ENCODE measurements at regions not wholly inside any gene's neighbourhood (a gene's known extent, or its start where the extent isn't known, plus 50 kb on each side); places are given as distances from the start of the nearest gene placed in this dataset.
"Not testable (repeated sequence)": the region's sequence is repeated elsewhere in the genome, so short reads cannot be mapped to it uniquely, and the experiment has no call there.

DNA sequence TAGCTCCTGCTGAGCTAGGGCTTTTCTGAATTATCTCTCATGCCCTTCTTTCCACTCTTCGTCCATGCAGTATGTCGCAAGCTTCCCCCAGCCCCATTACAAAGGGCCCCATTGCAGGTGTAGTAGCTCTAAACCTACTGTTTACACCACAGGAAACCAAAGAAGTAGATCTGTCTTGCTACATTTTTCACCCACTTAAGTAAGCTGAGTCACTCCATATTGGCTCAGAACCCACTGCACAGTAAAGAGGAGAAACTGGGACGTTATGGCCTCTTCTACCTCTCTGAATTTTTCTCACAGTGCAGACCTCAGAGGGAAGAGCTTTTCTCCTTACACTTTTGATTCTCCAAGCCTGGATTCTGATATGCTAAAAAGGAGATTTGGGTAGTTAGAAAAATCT, 200.2 kb downstream of the SMARCA1 start:
- intact Hi-C loops (cut with DNase I), result no loop called here
- DNase-seq (no peak), ATAC-seq (peak; percentile 78)
- Histone ChIP-seq H3K27me3 (no peaks in the 10 kb centered on the region), H3K9me3 (no peaks in the 10 kb centered on the region), H3K27ac (no peak overlapping the region), H3K4me1 (no peaks in the 10 kb centered on the region), H3K4me3 (no peak overlapping the region), H3K36me3 (no peaks in the 10 kb centered on the region)
- TF ChIP-seq, protein P1, sequence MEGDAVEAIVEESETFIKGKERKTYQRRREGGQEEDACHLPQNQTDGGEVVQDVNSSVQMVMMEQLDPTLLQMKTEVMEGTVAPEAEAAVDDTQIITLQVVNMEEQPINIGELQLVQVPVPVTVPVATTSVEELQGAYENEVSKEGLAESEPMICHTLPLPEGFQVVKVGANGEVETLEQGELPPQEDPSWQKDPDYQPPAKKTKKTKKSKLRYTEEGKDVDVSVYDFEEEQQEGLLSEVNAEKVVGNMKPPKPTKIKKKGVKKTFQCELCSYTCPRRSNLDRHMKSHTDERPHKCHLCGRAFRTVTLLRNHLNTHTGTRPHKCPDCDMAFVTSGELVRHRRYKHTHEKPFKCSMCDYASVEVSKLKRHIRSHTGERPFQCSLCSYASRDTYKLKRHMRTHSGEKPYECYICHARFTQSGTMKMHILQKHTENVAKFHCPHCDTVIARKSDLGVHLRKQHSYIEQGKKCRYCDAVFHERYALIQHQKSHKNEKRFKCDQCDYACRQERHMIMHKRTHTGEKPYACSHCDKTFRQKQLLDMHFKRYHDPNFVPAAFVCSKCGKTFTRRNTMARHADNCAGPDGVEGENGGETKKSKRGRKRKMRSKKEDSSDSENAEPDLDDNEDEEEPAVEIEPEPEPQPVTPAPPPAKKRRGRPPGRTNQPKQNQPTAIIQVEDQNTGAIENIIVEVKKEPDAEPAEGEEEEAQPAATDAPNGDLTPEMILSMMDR (IDR thresholded peaks at IDR 0.05), result no peak

DNA sequence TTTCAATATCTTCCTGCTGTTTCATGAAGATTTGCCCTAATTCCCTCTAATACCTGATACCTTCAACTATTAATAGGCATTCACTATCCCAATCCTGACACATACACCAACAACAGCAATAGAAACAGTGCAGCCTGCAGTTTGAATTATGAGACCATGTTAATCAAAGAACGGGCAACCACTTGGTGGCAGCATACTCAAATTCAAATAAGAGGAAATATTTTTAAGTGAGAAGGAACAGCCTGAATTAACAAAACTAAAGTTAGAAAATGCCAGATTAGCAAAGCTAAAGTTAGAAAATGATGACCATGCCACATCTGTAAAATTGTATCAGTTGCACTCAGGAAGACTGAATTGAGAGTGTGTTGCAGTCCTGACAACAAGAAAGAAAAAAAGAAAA, 204.9 kb downstream of the SMARCA1 start:
- intact Hi-C loops (cut with DNase I), result no loop called here
- peak in 1 of 4 donors; percentile 0 for DNase-seq
- no peak overlapping the region for H3K27ac ChIP-seq
- H3K4me3 ChIP-seq, result no peak overlapping the region
- no peak for ATAC-seq
- H3K36me3 ChIP-seq, result no peaks in the 10 kb centered on the region
- TF ChIP-seq, protein P1 (IDR thresholded peaks at IDR 0.05), result peak in 1 of 2 donors; percentile 15
- no peaks in the 10 kb centered on the region for H3K4me1 ChIP-seq
- H3K9me3 ChIP-seq, result no peaks in the 10 kb centered on the region
- H3K27me3 ChIP-seq, result no peaks in the 10 kb centered on the region

DNA sequence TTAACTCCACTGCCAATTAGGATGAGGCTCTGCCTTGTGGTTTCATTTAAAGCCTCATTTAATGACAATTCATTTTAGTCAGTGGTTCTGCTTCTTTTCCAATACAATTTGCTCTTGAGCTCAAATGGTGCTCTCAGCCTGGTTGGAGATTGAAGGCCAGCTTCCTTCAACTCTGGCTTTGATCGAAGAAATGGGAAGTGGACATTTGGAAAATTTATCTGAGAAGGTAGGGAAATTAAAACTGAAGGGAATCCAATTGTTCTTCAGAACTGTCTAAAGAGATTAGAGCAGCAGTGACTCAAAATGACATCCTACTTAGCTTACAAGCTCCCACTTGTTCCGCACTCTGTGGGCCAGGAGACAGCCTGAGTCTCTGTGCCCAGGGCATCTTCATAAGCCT, 206.8 kb downstream of the SMARCA1 start:
- H3K27me3 ChIP-seq, result no peaks in the 10 kb centered on the region
- H3K9me3 ChIP-seq, result no peaks in the 10 kb centered on the region
- intact Hi-C loops (cut with DNase I), result no loop called here
- H3K4me3 ChIP-seq, result no peak overlapping the region
- no peaks in the 10 kb centered on the region for H3K36me3 ChIP-seq
- ATAC-seq (no peak), DNase-seq (no peak)
- no peaks in the 10 kb centered on the region for H3K4me1 ChIP-seq
- TF ChIP-seq, protein P1 (IDR thresholded peaks at IDR 0.05), result no peak
- no peak overlapping the region for H3K27ac ChIP-seq

DNA sequence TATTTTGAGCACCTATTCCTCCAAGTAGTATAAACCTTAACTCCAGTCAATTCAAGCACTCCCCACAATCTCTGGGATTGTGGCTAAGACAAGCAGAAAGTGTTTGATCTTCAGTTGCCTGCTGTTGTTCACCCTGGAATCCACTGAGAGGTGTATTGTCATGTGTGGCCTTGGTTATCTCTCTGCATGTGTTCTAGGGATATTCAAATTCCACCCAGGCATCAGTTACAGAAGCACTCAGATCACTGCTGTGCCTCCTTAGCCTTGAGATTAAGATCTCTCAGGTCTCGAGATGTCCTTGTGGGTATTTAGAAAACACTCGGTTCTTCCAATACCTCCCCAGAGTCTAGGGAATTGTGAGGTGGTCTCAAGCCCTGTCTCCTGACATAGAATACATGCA, 213.3 kb downstream of the SMARCA1 start:
- Histone ChIP-seq H3K36me3 (no peaks in the 10 kb centered on the region), H3K4me3 (no peak overlapping the region), H3K4me1 (no peaks in the 10 kb centered on the region), H3K27ac (no peak overlapping the region), H3K27me3 (no peaks in the 10 kb centered on the region), H3K9me3 (peaks cover 0 to 3% of the 10 kb centered on the region in 2 donors)
- DNase-seq, result no peak
- TF ChIP-seq, protein P1 (IDR thresholded peaks at IDR 0.05), result no peak
- no peak for ATAC-seq
- intact Hi-C loops (cut with DNase I), result no loop called here

DNA sequence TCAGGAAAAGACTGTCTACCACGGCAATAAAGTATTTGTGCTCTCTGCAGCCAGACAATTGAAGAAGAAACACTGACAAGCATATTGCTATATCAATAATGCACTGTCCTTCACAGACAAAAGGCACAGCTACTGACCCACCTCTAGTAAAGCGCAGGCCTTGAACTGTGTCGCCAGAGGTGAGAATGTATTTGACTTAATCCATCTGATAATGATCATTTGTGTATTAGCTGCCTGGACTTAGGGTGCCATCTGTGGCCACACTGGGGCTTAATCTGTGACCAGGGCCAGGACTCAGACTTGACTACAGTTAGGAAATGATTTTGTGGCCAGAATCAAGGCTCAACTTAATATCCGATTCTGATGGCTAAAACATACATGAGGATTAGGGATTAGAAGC, 260.4 kb downstream of the SMARCA1 start:
- H3K36me3 ChIP-seq, result no peaks in the 10 kb centered on the region
- no peaks in the 10 kb centered on the region for H3K4me1 ChIP-seq
- TF ChIP-seq, protein P1 (IDR thresholded peaks at IDR 0.05), result no peak
- no peaks in the 10 kb centered on the region for H3K9me3 ChIP-seq
- H3K4me3 ChIP-seq, result no peak overlapping the region
- ATAC-seq, result no peak
- no peak overlapping the region for H3K27ac ChIP-seq
- no peak for DNase-seq
- intact Hi-C loops (cut with DNase I), result no loop called here
- H3K27me3 ChIP-seq, result no peaks in the 10 kb centered on the region

DNA sequence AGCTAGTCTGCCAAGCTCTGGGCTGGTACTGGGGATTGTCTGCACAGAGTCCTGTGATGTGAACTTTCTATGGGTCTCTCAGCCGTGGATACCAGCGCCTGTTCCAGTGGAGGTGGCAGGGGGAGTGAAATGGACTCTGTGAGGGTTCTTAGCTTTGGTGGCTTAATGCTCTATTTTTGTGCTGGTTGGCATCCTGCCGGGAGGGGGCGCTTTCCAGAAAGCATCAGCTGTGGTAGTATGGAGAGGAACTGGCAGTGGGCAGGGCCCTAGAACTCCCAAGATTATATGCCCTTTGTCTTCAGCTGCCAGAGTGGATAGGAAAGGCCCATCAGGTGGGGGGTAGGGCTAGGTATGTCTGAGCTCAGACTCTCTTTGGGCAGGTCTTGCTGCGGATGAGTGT, 267.8 kb downstream of the SMARCA1 start:
- H3K4me1 ChIP-seq; H3K36me3 ChIP-seq; H3K9me3 ChIP-seq; intact Hi-C loops (cut with DNase I); H3K4me3 ChIP-seq; DNase-seq; ATAC-seq; H3K27me3 ChIP-seq; H3K27ac ChIP-seq: not testable (repeated sequence)

Measured in left lung (tissue), 4 donors.